Activated CD4-positive, alpha-beta T cell treated with anti-CD3 and anti-CD28 coated beads for 1 hour (primary cell): ENCODE measurements at regions not wholly inside any gene's neighbourhood (a gene's known extent, or its start where the extent isn't known, plus 50 kb on each side); places are given as distances from the start of the nearest gene placed in this dataset.

Experiments used
- DNase-seq: peaks from one replicate; pipeline ENCODE4 v3.0.0-alpha.2; 2020

- DNase-seq = no peak
These were observed 388.2 kb downstream of the MID1IP1 start for GRCh38 chrX:39189431-39189830.

DNA sequence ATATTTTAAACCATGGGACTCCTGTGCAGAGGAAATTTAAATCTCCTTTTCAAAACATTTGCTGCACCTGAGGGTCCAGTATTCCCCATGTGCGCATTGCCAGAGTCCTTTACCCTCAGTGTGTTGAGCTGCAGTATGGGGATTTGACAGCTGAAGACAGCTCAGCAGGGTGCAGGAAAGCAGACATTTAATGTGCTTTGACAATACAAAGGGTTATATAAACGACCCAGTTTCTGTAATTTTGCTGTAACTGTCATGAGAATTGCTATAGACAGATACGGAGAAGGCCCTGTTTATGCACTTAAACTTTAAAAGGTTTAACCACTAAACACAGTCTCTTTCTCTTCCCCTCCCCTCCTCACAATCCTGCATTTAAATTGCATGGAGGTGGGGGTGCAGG is 393.4 kb downstream of the MID1IP1 start:
- no peak for DNase-seq

- DNase-seq = no peak
These were observed 393.9 kb downstream of the MID1IP1 start for GRCh38 chrX:39195156-39195555.

GRCh38 chrX:39196192-39197102 is 395.2 kb downstream of the MID1IP1 start:
- peak; percentile 15 for DNase-seq

GRCh38 chrX:39199429-39199828 is 398.2 kb downstream of the MID1IP1 start:
- no peak for DNase-seq

- no peak for DNase-seq
These were observed 400.2 kb downstream of the MID1IP1 start for GRCh38 chrX:39201305-39201990.

DNA sequence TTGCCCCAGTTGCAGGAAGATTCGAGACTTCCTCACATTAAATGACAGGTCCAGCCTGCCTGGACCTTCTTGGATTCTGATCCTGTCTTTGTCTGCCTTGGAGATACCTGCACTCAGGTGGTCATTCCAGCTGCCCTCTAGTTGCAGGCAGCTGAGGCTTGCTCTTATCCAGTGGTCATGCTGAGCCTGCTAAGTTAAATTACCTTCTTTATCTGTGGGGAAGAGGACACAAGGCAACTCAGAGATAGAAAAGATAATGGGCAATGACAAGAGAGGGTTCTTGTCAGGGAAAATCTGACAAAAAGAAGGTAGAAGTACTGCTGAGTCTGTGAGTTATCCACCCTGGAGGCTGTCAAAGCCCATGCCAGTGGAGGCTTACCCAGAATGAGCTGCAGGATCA is 401.4 kb downstream of the MID1IP1 start:
- no peak for DNase-seq

DNA sequence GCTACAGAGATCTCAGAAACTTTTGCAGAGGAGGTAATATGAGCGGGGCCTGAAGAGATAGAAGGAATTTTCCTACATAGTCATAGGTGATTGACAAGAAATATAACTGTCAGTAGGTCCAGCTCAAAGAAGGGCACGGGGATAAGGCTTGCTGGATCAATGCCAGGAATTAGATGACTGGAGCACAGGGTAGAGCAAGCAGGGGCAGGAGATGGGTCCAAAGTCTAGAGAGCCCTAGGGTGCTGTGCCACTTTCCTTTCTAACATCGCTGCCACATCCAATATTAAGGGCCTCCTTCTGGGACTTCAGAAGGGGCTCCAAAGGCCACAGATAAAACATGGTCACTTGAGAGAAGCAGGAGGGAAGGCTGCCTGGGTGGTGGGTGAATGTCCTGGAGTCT is 402.2 kb downstream of the MID1IP1 start:
- no peak for DNase-seq

DNA sequence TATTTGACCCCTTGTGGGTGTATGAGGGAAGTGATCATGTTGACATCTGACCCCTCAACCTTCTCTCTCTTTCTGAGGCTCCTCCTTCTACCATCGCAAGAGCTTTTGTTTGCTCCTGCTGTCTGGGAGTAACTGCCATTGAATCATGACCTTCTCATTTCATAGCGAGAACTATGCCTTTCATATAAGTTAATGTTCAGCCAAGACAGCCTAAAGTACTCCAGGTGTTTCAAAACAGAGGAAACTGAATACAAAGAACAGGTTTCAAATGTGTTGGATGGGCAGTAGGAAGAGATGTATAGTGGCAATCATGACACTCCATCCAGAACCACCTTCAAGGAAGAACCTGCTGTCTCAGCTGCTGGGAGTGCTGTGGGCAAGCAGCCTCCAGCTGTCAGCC is 403.1 kb downstream of the MID1IP1 start:
- no peak for DNase-seq

DNA sequence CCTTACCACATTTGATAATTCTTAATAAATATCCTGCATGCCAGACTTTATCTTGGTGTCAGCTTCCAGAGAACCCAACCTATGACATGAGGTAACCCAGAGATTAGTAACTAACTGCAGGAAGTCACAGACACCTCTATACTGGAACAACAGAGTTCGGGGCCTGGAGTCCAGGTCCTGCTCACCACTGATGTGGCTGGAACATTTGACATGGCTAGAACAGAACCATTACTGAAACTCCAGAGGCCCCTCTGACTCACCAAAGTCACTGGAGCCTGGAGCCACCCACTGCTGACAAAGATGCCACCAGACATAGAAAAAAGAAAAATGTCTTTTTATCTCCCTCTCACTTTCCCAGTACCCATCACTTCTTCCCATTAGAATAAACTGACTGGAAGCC is 403.7 kb downstream of the MID1IP1 start:
- DNase-seq = no peak

DNA sequence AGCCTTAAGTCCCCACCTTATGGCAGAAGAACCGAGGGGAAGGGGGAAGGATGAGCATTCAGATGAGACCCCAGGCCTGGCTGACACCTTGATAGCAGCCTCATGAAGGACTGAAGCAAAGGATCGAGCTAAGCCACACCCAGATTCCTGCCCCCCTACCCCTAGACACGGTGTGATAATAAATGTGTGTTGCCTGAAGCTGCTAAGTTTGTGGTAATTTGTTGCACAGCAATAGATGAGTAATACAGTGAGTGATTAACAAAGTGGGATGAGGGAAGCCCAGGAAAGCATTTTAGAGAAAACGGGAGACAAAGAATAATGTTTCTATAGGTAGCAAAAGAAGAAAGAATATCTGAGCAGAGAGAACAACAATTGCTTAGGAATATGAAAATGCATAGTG is 404.2 kb downstream of the MID1IP1 start:
- DNase-seq = no peak

DNA sequence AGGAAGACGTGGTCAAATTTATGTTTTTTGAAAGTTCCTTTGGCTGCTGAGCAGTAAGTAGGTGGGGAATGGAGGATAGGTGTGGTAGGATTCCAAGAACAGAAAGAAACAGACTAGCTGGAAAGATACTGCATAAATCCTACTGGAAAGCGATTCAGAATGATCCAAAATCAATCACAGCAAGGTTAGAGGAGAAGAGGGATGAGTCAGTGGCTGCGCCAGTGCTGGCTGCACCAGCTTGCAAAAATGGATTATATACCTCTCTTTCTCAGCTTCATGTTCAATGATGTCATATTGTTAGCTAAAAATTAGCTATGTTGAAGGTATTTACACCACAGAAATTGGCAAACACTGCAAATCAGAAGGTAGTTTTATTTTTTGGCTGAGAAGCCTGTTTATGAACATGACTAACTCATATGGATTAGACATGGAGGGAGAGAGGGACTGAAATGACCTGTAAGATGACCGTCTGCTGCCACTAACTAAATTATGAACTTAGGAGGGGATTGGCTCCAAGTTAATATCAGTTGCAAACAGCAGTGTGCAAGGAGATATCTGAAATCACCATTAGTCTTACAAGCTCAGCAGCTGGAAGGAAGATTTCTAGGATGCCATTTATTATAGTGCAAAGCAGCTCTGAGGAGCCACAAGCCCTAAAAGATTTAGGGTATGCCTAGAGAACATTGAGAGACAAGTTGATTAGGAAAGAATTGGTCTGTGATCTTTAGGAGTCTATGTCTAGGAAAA is 405.3 kb downstream of the MID1IP1 start:
- DNase-seq = no peak

DNA sequence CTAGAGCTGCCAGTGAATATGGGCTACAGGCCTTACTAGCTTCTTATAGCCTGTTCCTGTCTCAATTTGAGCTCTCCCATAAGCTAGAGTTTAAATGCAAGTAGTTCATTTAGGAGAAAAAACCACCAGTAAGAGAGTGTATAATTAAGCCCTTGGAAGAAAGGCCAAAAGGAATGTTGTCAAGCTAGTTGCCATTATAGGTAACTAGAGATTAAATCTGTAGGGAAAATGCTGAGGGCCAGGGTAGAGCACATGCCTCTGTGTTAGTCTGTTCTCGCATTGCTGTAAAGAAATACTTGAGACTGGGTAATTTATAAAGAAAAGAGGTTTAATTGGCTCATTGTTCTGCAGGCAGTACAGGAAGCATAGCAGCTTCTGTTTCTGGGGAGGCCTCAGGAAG is 410.2 kb downstream of the MID1IP1 start:
- no peak for DNase-seq

DNA sequence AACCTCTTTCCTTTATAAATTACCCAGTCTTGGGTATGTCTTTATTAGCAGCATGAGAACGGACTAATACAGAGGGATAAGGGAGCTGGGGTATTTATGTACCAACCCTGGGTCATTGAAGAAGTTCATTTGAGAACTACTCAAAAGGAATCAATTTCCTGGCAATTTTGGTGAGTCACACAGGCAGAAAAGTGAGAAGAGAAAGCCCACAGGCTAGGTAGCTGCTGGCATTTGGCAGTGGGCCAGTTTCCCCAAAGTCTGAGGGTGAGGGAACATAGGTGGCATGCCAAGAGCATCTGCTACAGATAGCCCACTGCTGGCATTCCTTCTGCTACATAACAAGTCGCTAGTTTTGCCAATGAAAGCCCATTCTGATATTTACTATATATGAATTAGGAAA is 411.2 kb downstream of the MID1IP1 start:
- DNase-seq = no peak

DNA sequence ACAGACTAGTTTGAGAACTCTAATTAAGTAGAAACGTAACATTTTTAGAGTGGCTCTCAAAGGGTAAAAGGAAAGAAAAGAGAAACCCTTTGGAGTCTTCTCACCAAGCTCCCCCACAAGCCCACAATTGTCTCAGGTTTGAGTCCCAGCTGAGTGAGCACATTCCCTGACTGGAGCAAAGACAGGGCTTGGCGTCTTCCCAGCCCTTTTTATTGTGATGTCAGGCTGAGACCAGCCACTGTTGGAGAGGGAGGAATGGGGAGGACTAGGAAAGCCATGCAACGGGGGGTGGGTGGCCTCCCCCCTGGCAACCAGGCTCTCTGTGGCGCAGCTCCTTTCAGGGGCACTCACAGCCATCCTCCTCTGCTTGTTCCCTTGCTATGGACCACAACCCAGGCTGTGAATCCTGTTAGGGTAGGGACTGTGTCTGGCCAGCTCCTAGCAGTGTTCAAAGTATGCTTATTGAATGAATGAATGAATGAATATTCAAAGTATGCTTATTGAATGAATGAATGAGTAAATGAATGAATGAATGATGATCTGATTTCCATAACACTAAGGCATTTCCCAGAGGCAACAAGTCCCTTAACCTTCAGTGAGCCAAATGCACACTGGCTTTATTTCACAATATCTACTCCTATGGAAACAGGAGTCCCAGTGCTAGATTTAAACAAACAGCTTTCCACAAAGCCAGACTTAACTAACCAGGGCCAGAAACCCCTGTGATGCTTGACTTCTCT is 413.3 kb downstream of the MID1IP1 start:
- no peak for DNase-seq

- no peak for DNase-seq
These were observed 419.7 kb downstream of the MID1IP1 start for GRCh38 chrX:39220952-39221351.

DNA sequence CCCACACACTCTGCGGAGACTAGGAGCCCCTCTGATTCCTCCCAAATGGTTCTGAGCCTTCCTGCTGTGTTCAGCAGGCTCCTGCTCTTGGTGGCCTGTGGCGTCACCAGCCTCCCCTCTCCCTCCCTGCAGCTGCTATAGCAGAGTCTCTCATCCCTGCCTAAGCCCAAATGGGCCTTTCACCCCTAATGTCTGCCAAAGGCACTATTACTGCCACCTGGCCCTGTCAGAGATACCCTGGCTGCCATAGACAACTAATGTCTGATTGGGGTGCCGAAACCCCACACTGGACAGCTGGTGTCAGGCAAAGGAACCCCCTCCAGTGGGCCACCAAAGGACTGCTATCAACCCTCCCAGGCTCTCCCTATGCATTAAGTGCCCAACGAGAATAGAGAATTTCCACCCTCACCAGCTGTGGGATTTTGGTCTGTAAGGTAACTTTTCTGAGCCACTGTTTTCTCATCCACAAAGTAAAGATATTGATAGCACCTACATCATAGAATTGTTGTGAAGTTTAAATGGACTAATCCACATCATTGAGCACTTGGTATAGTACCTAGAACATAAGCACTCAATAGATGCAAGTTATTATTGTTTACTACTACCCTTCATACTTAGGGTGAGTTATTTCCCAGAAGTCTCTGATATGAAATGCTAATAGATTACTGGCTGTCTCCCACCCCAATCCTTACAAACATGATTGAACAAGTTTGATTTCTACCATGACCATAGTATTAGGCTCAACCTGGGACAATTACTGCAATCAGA is 421.3 kb downstream of the MID1IP1 start:
- DNase-seq = no peak

DNA sequence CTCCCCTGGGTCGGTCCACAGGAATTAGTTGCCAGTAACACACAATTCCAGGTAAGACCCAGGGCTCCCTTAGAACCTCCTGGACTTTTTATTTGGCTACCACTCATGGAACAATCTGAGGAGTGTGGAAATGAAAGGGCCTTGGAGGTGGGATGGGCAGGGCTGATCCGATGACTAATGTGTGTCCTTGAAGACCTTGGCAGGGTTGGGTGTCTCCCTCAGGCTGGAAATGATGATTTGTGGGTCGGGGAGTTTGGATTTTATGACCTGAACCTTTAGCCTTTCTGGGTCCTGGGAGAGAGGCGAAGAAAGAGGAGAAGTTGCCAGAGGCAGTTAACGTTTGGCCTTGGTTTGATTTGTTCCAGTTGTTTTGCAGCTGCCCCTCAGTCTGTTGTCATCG is 425.0 kb downstream of the MID1IP1 start:
- no peak for DNase-seq

DNA sequence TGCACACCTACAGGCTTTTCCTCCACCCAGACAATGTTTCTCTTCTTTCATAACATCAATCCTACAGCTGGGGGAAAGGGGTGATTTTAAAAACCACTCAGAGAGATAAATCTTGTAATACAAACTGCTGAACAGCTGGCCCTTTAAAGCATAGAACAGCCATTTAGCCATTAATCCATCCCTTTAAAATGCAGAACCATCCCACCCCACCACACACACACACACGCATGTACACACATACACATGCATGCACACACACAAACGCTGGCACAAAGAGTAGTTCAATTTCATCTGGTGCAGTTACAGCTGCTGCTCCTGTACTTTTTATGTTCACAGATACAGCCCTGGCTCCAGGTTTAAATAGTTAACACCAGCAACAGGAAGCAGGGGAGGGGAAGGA is 426.1 kb downstream of the MID1IP1 start:
- no peak for DNase-seq

GRCh38 chrX:39238006-39238405 is 436.7 kb downstream of the MID1IP1 start:
- DNase-seq = no peak

DNA sequence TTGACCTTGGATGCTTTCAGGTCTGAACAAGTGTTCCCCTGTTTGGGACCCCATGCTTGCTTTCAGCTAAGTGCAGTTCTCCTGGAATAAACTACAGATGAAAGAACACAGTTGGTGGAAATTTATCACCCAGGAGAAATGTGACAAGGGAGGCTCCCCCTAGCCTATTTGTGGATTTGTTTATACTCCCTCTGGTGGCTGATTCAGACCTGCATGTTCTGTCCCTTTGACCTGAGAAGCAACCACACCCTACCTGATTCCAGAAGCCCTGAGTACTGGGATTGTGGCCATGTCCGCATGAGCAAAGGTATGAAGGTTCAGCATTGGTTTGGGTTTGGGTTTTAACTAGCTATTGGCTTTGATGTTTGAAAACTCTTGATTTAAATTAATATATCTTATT is 440.9 kb downstream of the MID1IP1 start:
- DNase-seq = no peak

DNA sequence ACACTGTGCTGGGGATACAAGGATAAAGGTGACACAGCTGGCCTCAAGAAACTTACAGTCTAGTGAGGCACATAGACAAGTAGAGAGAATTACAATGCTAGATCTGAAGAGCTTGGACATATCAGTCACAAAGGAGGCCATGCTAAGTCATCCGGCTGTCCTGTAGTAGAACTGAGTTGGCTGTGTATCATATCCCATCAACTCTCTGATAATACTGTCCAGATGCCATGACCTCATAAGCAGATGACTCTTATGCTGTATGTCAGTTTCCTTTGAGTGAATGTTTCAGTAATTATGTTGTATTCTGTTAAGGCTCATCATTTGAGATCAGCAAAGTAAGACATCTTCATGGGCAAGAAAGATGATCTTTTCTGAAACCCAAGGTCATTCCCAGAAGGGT is 442.9 kb downstream of the MID1IP1 start:
- no peak for DNase-seq
